ENCODE measurements at regions not wholly inside any gene's neighbourhood (a gene's known extent, or its start where the extent isn't known, plus 50 kb on each side); places are given as distances from the start of the nearest gene placed in this dataset.

DNA sequence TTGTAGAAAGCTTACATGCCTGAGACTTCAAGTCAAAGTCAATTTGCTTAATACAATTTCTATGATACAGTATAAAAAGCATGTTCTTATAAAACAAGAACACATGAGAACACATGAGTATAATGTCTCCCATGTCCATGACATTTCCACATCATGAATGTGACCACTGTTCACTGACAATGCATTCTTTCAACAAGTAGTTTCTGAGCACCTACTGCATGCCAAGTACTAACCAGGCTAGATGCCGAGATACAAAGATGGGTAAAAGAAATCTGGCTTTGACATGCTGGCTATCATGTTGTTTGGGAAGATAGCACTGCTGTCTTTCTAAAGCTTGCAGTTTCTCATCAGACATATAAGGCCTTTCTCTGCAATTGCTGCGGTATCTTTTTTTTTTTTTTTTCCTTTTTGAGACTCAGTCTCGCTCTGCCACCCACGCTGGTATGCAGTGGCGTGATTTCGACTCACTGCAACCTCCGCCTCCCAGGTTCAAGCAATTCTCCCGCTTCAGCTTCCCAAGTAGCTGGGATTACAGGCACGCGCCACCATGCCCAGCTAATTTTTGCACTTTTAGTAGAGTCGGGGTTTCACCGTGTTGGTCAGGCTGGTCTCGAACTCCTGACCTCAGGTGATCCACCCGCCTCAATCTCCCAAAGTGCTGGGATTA is 123.6 kb upstream of the DST start:
- Mint-ChIP-seq H3K4me1 (no peaks in the 10 kb centered on the region), H3K4me3 (no peak overlapping the region), H3K9me3 (peaks cover 0 to 2% (median 0%) of the 10 kb centered on the region in 3 donors), H3K36me3 (no peaks in the 10 kb centered on the region), H3K27me3 (no peaks in the 10 kb centered on the region), H3K27ac (no peak overlapping the region)

DNA sequence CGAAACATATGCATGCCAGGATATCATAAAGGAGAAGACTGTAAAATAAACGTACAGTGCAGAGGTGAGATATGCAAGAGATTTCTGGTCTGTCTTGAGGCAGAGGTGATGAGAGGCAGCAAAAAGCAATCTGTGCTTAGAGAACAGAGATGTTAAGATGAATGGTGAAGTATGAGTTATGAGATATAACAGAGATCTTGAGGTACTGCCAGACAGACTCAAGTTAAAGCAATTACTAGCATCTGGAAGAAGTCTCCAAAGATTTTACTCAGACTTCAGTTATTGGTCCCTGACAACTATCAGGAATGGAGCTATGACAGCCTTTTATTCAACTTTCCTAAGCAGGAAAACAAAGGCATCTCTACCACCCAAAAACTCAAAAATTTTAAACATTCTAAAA is 122.8 kb upstream of the DST start:
- Mint-ChIP-seq H3K27me3 (no peaks in the 10 kb centered on the region), H3K36me3 (no peaks in the 10 kb centered on the region), H3K27ac (no peak overlapping the region), H3K9me3 (peaks cover 0 to 2% (median 0%) of the 10 kb centered on the region in 3 donors), H3K4me1 (no peaks in the 10 kb centered on the region), H3K4me3 (no peak overlapping the region)

DNA sequence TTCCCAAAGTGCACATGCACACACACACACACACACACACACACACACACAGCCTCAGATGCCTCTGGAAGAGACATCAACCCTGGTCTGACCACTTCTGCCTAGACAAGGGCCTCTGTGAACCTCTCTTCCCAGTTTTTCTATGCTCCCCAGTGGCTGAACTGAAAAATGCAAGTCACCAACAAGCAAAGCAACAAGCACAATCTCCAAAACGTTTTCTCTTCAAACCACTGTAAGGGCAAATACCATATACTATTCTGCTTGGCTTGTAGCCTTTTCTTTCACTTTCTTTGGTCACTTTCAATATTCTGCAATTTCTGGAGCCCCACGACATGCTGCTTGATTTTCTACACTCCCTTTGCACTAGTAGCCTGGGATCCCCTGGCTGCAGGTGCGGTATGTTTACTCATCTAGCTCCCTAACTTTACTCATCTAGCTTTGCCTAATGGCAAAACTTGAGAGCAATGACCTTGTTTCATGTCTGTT is 121.4 kb upstream of the DST start:
- Mint-ChIP-seq H3K36me3 (no peaks in the 10 kb centered on the region), H3K27ac (peak overlapping the region in 1 of 3 donors; percentile 65), H3K4me1 (no peaks in the 10 kb centered on the region), H3K4me3 (no peak overlapping the region), H3K9me3 (peaks cover 0 to 2% (median 0%) of the 10 kb centered on the region in 3 donors), H3K27me3 (no peaks in the 10 kb centered on the region)

DNA sequence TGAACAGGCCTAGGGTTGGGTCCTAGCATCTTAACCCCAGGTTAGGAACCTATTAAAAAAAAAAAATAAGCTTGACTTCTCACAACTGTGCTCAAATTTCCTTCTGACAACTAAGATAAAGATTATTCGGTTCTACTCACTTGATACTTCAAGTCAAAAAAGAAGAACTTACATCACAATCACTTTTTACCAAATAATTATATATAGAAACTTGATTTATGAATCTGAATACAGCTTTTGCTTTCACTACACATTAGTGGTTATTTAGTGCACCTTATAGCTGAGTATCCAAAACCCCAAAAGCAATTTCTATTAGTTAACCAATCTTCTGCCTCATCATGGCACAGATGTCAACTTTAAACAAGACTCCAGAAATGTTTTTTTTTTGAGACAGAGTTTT is 119.0 kb upstream of the DST start:
- H3K4me1 Mint-ChIP-seq: no peaks in the 10 kb centered on the region
- peaks cover 0 to 2% (median 0%) of the 10 kb centered on the region in 3 donors for H3K9me3 Mint-ChIP-seq
- H3K36me3 Mint-ChIP-seq: no peaks in the 10 kb centered on the region
- H3K27me3 Mint-ChIP-seq: no peaks in the 10 kb centered on the region
- no peak overlapping the region for H3K4me3 Mint-ChIP-seq
- no peak overlapping the region for H3K27ac Mint-ChIP-seq

DNA sequence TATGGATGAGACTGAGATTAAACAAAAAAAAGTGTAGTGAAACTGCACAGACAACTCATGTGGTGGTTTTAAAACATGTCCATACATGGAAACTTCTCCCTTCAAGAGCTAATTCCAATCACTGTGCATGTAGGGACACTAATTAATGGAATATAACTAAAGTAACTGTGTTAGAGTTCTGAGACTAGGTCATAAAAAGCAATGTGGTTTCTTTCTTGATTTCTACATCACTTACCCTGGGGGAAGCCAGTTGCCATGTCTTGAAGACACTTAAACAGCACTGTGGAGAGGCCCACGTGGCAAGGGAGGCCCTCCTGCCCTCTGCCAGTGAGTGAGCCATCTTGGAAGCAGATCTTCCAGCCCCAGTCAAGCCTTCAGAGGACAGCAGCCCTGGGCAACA is 118.2 kb upstream of the DST start:
- Mint-ChIP-seq H3K36me3 (no peaks in the 10 kb centered on the region), H3K9me3 (peaks cover 0 to 2% (median 0%) of the 10 kb centered on the region in 3 donors), H3K4me1 (no peaks in the 10 kb centered on the region), H3K27ac (no peak overlapping the region), H3K27me3 (no peaks in the 10 kb centered on the region), H3K4me3 (no peak overlapping the region)

DNA sequence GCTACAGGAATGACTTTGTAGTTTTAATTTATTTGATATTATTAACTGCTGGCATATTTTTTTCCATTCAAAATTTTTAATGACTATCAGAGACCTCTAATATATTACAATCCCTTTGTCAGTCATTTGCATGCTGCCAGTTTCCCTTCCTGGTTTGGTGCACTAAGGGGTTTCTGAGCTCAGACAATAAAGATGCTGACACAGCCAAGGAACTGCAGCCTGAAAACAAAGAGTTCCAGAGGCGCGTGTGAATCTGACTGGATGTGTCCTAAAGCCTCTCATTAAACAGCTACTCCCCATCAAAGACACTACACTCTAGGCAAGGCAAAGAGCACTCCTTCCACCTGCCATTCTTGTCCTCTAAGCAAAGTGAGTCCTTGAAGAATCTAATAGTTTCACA is 116.8 kb upstream of the DST start:
- H3K27me3 Mint-ChIP-seq: no peaks in the 10 kb centered on the region
- H3K4me3 Mint-ChIP-seq: no peak overlapping the region
- H3K9me3 Mint-ChIP-seq: peaks cover 0 to 2% (median 0%) of the 10 kb centered on the region in 3 donors
- no peak overlapping the region for H3K27ac Mint-ChIP-seq
- no peaks in the 10 kb centered on the region for H3K4me1 Mint-ChIP-seq
- no peaks in the 10 kb centered on the region for H3K36me3 Mint-ChIP-seq

DNA sequence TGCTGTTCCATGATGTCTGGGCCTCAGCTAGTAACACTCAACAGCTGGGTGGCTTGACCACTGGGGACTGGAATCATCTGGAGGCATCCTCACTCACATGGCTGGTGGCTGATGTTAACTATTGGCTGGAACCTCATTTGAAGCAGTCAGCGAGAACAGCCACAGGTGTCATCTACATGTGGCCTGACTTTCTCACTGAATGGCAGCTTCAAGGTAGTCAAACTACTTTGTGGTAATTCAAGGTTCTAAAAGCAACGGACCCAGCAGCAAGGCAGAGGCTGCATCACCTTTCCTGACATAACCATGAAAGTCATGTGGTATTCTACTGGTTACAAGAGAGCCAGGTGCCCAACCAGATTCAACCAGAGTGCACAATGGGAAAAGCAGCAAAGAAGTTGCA is 115.9 kb upstream of the DST start:
- Mint-ChIP-seq H3K36me3 (no peaks in the 10 kb centered on the region), H3K4me1 (no peaks in the 10 kb centered on the region), H3K27ac (no peak overlapping the region), H3K4me3 (no peak overlapping the region), H3K9me3 (no peaks in the 10 kb centered on the region), H3K27me3 (no peaks in the 10 kb centered on the region)

DNA sequence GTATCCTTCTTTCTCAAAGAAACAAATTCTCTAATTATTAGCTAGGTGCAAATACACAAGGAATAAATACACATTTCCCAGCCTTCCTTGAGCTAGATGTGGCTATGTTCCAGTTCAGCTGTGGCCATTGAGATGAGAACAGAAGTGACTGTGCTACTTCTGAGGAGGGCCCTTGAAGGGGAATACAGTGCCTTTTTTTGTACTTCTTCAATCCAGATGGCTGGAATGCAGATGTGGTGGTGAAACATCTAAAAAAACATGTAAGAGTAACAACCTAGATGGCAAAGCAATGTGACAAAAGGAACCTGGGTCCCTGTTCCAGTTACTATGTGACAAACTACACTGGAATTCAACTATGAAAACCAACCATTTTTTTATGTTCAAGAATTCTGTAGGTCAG is 115.4 kb upstream of the DST start:
- Mint-ChIP-seq H3K4me3 (peak overlapping the region in 1 of 4 donors; percentile 70), H3K9me3 (no peaks in the 10 kb centered on the region), H3K27me3 (no peaks in the 10 kb centered on the region), H3K36me3 (no peaks in the 10 kb centered on the region), H3K4me1 (no peaks in the 10 kb centered on the region), H3K27ac (peak overlapping the region in 1 of 3 donors; percentile 24)

DNA sequence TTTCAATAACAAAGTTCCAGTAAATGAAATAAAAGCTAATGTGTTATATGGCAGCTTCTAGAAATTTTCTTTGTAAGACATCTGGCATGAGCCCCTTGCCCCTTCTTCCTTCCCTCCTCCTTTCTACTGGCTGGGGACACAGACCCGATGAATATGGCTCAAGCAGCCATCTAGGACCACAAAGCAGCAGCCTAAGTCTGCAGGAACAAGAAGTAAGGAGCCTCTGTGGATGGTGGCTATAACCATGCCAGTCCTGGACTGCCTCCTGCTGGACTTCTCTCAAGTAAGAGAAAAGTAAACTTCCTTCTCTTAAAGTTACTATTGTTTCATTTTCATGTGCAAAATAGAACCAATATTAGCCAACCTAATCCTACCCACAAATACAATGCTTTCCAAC is 114.9 kb upstream of the DST start:
- Mint-ChIP-seq H3K4me1 (no peaks in the 10 kb centered on the region), H3K27me3 (no peaks in the 10 kb centered on the region), H3K4me3 (no peak overlapping the region), H3K9me3 (no peaks in the 10 kb centered on the region), H3K36me3 (no peaks in the 10 kb centered on the region), H3K27ac (no peak overlapping the region)

DNA sequence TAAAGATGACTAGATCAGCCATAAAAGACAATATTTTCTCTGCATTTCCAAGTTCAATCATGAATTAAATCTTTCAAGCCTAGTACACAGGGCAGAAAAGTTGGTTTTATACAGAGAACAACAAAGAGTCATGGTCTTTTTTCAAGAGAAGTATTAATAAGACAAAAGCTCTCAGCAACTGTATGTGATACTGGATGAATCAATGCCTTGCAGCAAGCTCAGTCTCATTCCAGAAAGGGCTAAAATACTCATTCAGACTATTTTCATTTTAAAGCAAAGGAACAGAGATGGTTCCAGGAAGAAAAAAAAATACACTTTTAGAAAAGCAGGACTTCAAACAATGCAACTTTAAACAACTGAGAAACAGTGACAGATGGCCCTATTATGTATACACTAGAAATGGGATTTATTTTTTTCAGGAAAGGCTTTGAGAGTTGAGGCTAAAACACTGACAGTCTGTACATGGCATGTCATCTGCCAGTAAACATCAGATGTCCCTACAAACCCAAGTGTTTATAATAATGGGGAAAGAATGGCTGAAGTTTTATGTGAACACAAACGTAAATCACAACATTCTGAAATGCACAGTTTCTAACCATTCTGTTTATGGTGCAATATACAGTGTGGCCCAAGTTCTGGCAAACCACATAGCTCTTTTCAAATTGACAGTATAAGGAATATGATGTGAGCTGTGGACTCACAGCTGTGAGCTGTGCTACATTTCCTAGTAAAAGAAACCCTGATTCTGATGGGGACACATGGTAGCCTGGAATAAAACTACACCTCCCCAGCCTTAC is 114.3 kb upstream of the DST start:
- no peaks in the 10 kb centered on the region for H3K27me3 Mint-ChIP-seq
- H3K9me3 Mint-ChIP-seq: no peaks in the 10 kb centered on the region
- H3K27ac Mint-ChIP-seq: no peak overlapping the region
- no peaks in the 10 kb centered on the region for H3K36me3 Mint-ChIP-seq
- H3K4me3 Mint-ChIP-seq: no peak overlapping the region
- no peaks in the 10 kb centered on the region for H3K4me1 Mint-ChIP-seq

DNA sequence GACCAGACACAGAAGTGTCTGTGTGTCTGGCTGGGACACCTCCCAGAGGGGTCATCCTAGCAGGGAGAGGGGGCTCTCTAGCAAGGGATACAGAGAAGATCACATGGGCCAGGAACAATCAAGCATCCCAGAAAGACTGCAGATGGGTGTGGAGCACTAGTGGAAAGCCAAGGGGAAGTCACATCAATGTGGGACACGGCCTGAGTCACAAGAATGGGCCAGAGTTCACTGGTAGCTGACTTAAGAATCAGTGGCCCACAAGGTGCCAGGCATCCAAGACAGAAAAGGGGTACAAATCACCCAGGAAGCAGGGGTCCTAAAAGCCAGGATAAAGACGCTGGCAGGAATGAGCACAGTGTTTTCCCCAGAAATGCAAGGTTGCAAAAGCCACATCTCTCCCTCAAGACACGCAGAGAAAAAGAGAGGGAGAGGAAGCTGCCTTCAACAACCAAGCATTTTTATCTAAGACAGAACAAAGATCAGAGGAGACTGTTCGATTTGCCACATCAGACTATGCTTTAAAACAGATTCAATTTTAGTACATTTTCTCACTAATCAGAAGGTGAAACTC is 113.6 kb upstream of the DST start:
- no peak overlapping the region for H3K27ac Mint-ChIP-seq
- no peak overlapping the region for H3K4me3 Mint-ChIP-seq
- no peaks in the 10 kb centered on the region for H3K36me3 Mint-ChIP-seq
- H3K9me3 Mint-ChIP-seq: no peaks in the 10 kb centered on the region
- no peaks in the 10 kb centered on the region for H3K27me3 Mint-ChIP-seq
- no peaks in the 10 kb centered on the region for H3K4me1 Mint-ChIP-seq

DNA sequence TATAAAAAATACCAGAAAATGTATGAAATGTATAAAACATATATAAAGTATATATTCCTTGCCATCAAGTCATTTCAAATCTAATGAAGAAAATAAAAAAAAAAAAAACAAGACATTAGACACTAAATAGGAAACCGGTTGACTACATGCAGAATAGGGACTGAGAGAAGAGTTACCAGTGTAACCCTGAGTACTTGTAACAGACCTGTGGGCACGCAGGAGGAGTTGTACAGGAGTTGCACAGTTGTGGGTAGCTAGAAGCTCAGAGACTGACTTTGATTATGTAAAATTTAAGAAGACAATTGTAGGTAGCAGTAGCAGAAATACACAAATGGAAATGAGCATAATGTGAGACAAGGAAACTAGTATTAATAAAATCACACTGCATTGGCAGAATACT is 112.4 kb upstream of the DST start:
- H3K4me1 Mint-ChIP-seq: no peaks in the 10 kb centered on the region
- H3K36me3 Mint-ChIP-seq: no peaks in the 10 kb centered on the region
- no peak overlapping the region for H3K4me3 Mint-ChIP-seq
- H3K27me3 Mint-ChIP-seq: no peaks in the 10 kb centered on the region
- H3K9me3 Mint-ChIP-seq: no peaks in the 10 kb centered on the region
- no peak overlapping the region for H3K27ac Mint-ChIP-seq

DNA sequence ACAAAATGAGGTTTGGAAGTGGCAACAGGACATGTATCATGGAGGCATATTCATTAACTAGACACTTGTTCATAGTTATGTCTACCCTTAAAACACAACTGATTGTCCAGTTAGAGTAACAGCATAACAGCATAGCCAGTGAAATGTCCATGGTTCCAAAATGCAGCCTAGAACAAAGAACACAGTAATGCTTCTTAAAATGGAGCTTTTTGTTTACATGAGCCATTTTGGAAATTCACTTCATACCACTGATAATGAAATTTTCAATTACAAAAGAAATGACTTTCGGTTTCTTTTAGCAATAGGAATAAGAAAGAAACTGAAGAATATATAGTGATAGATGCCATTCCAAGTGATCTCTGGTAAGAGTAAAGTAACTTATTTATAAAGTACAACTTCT is 111.1 kb upstream of the DST start:
- Mint-ChIP-seq H3K27me3 (no peaks in the 10 kb centered on the region), H3K36me3 (no peaks in the 10 kb centered on the region), H3K27ac (no peak overlapping the region), H3K9me3 (no peaks in the 10 kb centered on the region), H3K4me3 (no peak overlapping the region), H3K4me1 (no peaks in the 10 kb centered on the region)

DNA sequence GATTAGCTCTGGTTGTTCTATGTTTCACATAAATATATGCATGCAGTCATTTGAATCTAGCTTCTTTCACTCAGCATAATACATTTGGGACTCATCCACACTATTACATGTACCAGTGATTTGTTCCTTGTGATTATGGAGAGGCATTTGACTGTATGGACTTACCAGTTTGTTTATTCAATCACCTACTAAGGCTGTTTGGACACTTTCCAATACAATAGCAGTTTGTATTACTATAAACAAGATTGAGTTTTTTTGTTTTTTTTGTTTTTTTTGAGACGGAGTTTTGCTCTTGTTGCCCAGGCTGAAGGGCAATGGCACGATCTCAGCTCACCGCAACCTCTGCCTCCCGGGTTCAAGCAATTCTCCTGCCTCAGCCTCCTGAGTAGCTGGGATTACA is 109.8 kb upstream of the DST start:
- Mint-ChIP-seq H3K4me1 (no peaks in the 10 kb centered on the region), H3K9me3 (no peaks in the 10 kb centered on the region), H3K4me3 (no peak overlapping the region), H3K27ac (no peak overlapping the region), H3K27me3 (no peaks in the 10 kb centered on the region), H3K36me3 (no peaks in the 10 kb centered on the region)

DNA sequence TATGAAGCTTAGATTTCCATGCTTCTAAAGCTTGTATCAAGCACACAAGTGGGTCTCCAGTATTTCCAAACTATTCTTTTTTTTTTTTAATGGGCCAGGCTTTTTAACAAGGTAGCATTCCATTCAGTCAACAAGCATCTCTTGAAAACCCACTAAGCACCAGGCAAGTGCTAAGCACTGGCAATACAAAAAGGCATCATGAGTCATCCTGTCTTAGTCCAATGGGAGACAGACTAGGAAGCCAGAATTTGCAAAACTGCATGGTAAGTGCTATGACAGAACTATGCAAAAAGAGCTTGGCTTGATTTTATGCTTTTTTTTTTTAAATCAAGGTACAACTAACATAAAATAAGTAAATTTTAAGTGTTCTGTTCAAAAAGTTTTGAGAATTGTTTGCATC is 109.3 kb upstream of the DST start:
- Mint-ChIP-seq H3K36me3 (no peaks in the 10 kb centered on the region), H3K27me3 (no peaks in the 10 kb centered on the region), H3K4me3 (no peak overlapping the region), H3K9me3 (no peaks in the 10 kb centered on the region), H3K4me1 (no peaks in the 10 kb centered on the region), H3K27ac (no peak overlapping the region)

DNA sequence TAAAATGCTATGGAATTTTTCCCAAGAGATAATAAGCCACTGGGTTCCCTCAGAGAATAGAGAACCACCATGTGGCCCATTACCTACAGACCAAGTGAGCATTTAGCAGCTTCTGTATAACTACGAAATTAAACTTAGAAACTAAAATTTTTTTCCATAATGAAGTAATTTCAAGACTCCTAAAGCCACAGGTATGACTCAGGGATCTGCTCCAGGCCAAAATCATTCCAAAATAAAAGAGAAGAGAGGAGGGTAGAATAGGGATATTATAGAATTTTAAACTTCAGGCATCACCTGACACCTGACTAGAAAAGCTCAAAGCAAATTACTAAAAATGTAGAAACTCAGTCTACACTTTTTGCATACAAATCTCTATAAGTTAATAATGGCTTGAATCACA is 108.9 kb upstream of the DST start:
- H3K4me3 Mint-ChIP-seq: no peak overlapping the region
- H3K4me1 Mint-ChIP-seq: no peaks in the 10 kb centered on the region
- no peaks in the 10 kb centered on the region for H3K36me3 Mint-ChIP-seq
- H3K27ac Mint-ChIP-seq: no peak overlapping the region
- H3K9me3 Mint-ChIP-seq: no peaks in the 10 kb centered on the region
- H3K27me3 Mint-ChIP-seq: no peaks in the 10 kb centered on the region

All from IgD-negative memory B cell (primary cell).